DOHH2 (cell line): ENCODE measurements at regions not wholly inside any gene's neighbourhood (a gene's known extent, or its start where the extent isn't known, plus 50 kb on each side); places are given as distances from the start of the nearest gene placed in this dataset.

Source experiments
- CTCF ChIP-seq: fragments of 200-600 bp; sonication (generic); IDR thresholded peaks from one replicate; pipeline ENCODE4 v1.5.1; 2014; ENCODE audit warnings: antibody characterized with exemption, mild to moderate bottlenecking, low read depth, low read length; ENCODE audit not compliant: poor library complexity, severe bottlenecking
- EZH2phosphoT487 ChIP-seq: fragments of 200-600 bp; sonication (generic); IDR thresholded peaks from 2 replicates; pipeline ENCODE4 v1.6.1; 2017; ENCODE audit warnings: borderline replicate concordance, mild to moderate bottlenecking, antibody characterized with exemption, low read length, moderate library complexity, mixed read lengths

DNA sequence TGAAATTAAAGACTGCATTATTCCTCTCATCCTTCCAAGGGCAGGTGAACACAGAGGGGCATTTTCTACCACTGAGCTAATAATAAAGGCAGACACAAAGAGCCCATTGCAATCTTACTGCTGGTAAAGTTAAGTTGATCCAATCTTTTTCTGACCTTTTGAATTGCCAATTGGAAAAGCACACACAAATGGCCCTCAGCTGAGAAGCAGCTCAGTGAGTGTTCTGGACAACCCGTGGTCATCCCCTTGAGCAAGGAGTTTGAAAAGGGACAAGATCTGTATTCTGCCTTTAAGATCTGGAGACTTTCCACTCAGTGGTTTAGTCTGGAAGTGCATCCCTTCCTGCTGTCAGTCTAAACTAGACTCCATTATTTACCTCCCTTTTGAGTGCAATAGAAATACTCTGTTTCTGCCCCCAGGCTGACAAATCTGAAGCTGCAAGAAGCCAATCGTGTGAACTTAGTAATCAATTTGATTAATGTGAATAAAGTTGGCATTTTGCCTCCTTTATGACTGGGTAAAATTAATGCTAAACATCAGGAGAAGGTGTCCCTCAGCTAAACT lies 835.7 kb downstream of the MAT2B start:
- TF ChIP-seq EZH2phosphoT487 (no peak), CTCF (no peak)
